WTC11 (cell line): ENCODE measurements at regions not wholly inside any gene's neighbourhood (a gene's known extent, or its start where the extent isn't known, plus 50 kb on each side); places are given as distances from the start of the nearest gene placed in this dataset.

Experiments used
- NFE2L1 ChIP-seq: sonication (generic); formaldehyde crosslinking; IDR thresholded peaks from 2 replicates; pipeline ENCODE4 v1.8.1; 2023; ENCODE audit warnings: missing genetic modification reagents
- TF ChIP-seq, protein P1 (sequence below): fragments of 200-600 bp; IDR thresholded peaks from 2 replicates; pipeline ENCODE4 v1.8.0; 2022; ENCODE audit warnings: antibody characterized with exemption
- TF ChIP-seq, protein P2 (sequence below): sonication (generic); formaldehyde crosslinking; IDR thresholded peaks from 2 replicates; pipeline ENCODE4 v1.8.0; 2022; ENCODE audit warnings: mild to moderate bottlenecking, missing genetic modification reagents

DNA sequence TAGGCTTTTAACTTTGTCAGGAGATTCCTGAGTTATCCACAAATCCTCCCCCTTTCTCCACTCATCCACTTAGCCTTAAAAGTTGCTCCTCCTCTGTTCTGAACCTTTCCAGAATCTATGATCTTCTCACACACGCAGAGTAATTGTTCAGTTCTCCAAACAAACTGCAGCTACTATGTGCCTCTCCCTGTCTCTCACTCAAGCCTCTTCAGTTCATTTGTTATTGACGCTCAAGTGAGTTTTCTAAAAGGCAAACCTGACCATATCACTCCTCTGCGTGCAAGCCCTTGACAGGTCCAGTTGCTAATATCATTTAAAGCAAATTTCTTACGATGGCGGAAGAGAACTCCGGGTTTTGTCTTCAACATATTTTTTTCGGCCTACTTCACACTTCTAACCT is 1169.7 kb upstream of the TENM4 start:
- TF ChIP-seq, protein P1, sequence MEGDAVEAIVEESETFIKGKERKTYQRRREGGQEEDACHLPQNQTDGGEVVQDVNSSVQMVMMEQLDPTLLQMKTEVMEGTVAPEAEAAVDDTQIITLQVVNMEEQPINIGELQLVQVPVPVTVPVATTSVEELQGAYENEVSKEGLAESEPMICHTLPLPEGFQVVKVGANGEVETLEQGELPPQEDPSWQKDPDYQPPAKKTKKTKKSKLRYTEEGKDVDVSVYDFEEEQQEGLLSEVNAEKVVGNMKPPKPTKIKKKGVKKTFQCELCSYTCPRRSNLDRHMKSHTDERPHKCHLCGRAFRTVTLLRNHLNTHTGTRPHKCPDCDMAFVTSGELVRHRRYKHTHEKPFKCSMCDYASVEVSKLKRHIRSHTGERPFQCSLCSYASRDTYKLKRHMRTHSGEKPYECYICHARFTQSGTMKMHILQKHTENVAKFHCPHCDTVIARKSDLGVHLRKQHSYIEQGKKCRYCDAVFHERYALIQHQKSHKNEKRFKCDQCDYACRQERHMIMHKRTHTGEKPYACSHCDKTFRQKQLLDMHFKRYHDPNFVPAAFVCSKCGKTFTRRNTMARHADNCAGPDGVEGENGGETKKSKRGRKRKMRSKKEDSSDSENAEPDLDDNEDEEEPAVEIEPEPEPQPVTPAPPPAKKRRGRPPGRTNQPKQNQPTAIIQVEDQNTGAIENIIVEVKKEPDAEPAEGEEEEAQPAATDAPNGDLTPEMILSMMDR = no peak
- TF ChIP-seq, protein P2, sequence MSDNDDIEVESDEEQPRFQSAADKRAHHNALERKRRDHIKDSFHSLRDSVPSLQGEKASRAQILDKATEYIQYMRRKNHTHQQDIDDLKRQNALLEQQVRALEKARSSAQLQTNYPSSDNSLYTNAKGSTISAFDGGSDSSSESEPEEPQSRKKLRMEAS (CRISPR knock-in tag) = no peak
- no peak for TF ChIP-seq NFE2L1 (CRISPR knock-in tag)
